H9 (cell line): ENCODE measurements at regions not wholly inside any gene's neighbourhood (a gene's known extent, or its start where the extent isn't known, plus 50 kb on each side); places are given as distances from the start of the nearest gene placed in this dataset.

Experiments used
- DNase-seq: peaks from one replicate; pipeline ENCODE4 v3.0.0-alpha.2; 2017
- H2AFZ ChIP-seq: one replicate; pipeline ENCODE4 v1.6.1; 2013; ENCODE audit warnings: mild to moderate bottlenecking, low read length, control low read depth, moderate library complexity
- H2AK5ac ChIP-seq: 2 replicates; pipeline ENCODE4 v1.6.1; 2013; ENCODE audit warnings: low read length, control low read depth, mixed read lengths; ENCODE audit not compliant: insufficient read length
- H2BK120ac ChIP-seq: one replicate; pipeline ENCODE4 v1.6.1; 2013; ENCODE audit warnings: low read depth, mild to moderate bottlenecking, low read length, control low read depth, inconsistent platforms; ENCODE audit not compliant: poor library complexity, severe bottlenecking
- H2BK12ac ChIP-seq: 2 replicates; pipeline ENCODE4 v1.6.1; 2013; ENCODE audit warnings: low read length, control low read depth, mixed read lengths, low read depth; ENCODE audit not compliant: insufficient read length
- H2BK15ac ChIP-seq: 2 replicates; pipeline ENCODE4 v1.6.1; 2013; ENCODE audit warnings: low read depth, low read length, control low read depth
- H2BK20ac ChIP-seq: one replicate; pipeline ENCODE4 v1.6.1; 2013; ENCODE audit warnings: low read depth, mild to moderate bottlenecking, low read length, control low read depth, inconsistent platforms; ENCODE audit not compliant: poor library complexity, severe bottlenecking
- H2BK5ac ChIP-seq: 2 replicates; pipeline ENCODE4 v1.6.1; 2013; ENCODE audit warnings: low read length, control low read depth, mixed read lengths; ENCODE audit not compliant: insufficient read length
- H3K14ac ChIP-seq: 2 replicates; pipeline ENCODE4 v1.6.1; 2013; ENCODE audit warnings: low read length, control low read depth; ENCODE audit not compliant: insufficient read depth
- H3K18ac ChIP-seq: 2 replicates; pipeline ENCODE4 v1.6.1; 2013; ENCODE audit warnings: low read depth, mild to moderate bottlenecking, mixed read lengths, low read length, control low read depth; ENCODE audit not compliant: insufficient read length
- H3K23ac ChIP-seq: 2 replicates; pipeline ENCODE4 v1.6.1; 2013; ENCODE audit warnings: low read length, control low read depth, mixed read lengths, low read depth; ENCODE audit not compliant: insufficient read length
- H3K23me2 ChIP-seq: 2 replicates; pipeline ENCODE4 v1.6.1; 2013; ENCODE audit warnings: low read depth, mild to moderate bottlenecking, mixed read lengths, low read length, control low read depth; ENCODE audit not compliant: insufficient read length, poor library complexity, severe bottlenecking
- H3K27ac ChIP-seq: 2 replicates; pipeline ENCODE4 v1.5.1; 2013; ENCODE audit warnings: low read length, control low read depth, mixed read lengths, low read depth; ENCODE audit not compliant: insufficient read length
- H3K27me3 ChIP-seq: 2 replicates; pipeline ENCODE4 v1.6.1; 2013; ENCODE audit warnings: low read length, control low read depth, inconsistent platforms; ENCODE audit not compliant: insufficient read depth
- H3K4ac ChIP-seq: 2 replicates; pipeline ENCODE4 v1.6.1; 2013; ENCODE audit warnings: low read depth, mild to moderate bottlenecking, control low read depth, inconsistent platforms, low read length, moderate library complexity
- H3K4me1 ChIP-seq: 2 replicates; pipeline ENCODE4 v1.6.1; 2013; ENCODE audit warnings: low read length, control low read depth, inconsistent platforms; ENCODE audit not compliant: insufficient read depth
- H3K4me2 ChIP-seq: 2 replicates; pipeline ENCODE4 v1.6.1; 2013; ENCODE audit warnings: low read length, control low read depth, mixed read lengths; ENCODE audit not compliant: insufficient read length, insufficient read depth
- H3K56ac ChIP-seq: 2 replicates; pipeline ENCODE4 v1.6.1; 2013; ENCODE audit warnings: low read depth, mild to moderate bottlenecking, mixed read lengths, low read length, control low read depth; ENCODE audit not compliant: insufficient read length
- H3K79me1 ChIP-seq: 2 replicates; pipeline ENCODE4 v1.6.1; 2013; ENCODE audit warnings: low read depth, mild to moderate bottlenecking, moderate library complexity, low read length, control low read depth, inconsistent platforms; ENCODE audit not compliant: insufficient read depth, poor library complexity, severe bottlenecking
- H3K79me2 ChIP-seq: 2 replicates; pipeline ENCODE4 v1.6.1; 2013; ENCODE audit warnings: low read length, control low read depth, inconsistent platforms; ENCODE audit not compliant: insufficient read depth
- H3K9ac ChIP-seq: 2 replicates; pipeline ENCODE4 v1.6.1; 2013; ENCODE audit warnings: low read length, control low read depth, mixed read lengths; ENCODE audit not compliant: insufficient read length; ENCODE audit errors: extremely low read depth
- H3K9me3 ChIP-seq: one replicate; pipeline ENCODE4 v1.6.1; 2013; ENCODE audit warnings: low read depth, low read length, inconsistent platforms; ENCODE audit not compliant: control insufficient read depth
- H3T11ph ChIP-seq: one replicate; pipeline ENCODE4 v1.6.1; 2013; ENCODE audit warnings: mild to moderate bottlenecking, low read length, control low read depth, inconsistent platforms
- H4K20me1 ChIP-seq: one replicate; pipeline ENCODE4 v1.6.1; 2013; ENCODE audit not compliant: control insufficient read depth, insufficient read length, insufficient read depth
- H4K5ac ChIP-seq: 2 replicates; pipeline ENCODE4 v1.6.1; 2013; ENCODE audit warnings: low read depth, mild to moderate bottlenecking, mixed read lengths, low read length, control low read depth; ENCODE audit not compliant: insufficient read length
- H4K8ac ChIP-seq: replicated peaks from 2 replicates; pipeline ENCODE4 v1.6.1; 2013; ENCODE audit warnings: low read length, control low read depth, mixed read lengths, low read depth; ENCODE audit not compliant: insufficient read length
- H4K91ac ChIP-seq: 2 replicates; pipeline ENCODE4 v1.6.1; 2013; ENCODE audit warnings: low read depth, mild to moderate bottlenecking, moderate library complexity, mixed read lengths, low read length, control low read depth; ENCODE audit not compliant: insufficient read length
- H3K27ac Mint-ChIP-seq, 3 experiments: 2 replicates in 2 of 3; 3 replicates in 1 of 3; pipeline ENCODE4 v1.8.0; 2020 to 2021; ENCODE audit warnings: mixed read lengths in 3 of 3, mild to moderate bottlenecking in 1 of 3, moderate library complexity in 1 of 3
- H3K27me3 Mint-ChIP-seq: 2 replicates; pipeline ENCODE4 v1.8.0; 2021; ENCODE audit warnings: low read depth, mild to moderate bottlenecking, moderate library complexity, mixed read lengths
- H3K36me3 Mint-ChIP-seq, 3 experiments: 2 replicates in 2 of 3; 3 replicates in 1 of 3; pipeline ENCODE4 v1.8.0; 2020 to 2021; ENCODE audit warnings: low read depth in 3 of 3, mixed read lengths in 3 of 3; ENCODE audit not compliant: insufficient read depth in 1 of 3
- H3K4me1 Mint-ChIP-seq, 2 experiments: 2 replicates each; pipeline ENCODE4 v1.8.0; 2020; ENCODE audit warnings: mixed read lengths in 2 of 2
- H3K4me3 Mint-ChIP-seq, 2 experiments: 2 replicates in 1 of 2; 3 replicates in 1 of 2; pipeline ENCODE4 v1.8.0; 2020 to 2021; ENCODE audit warnings: mild to moderate bottlenecking in 2 of 2, mixed read lengths in 2 of 2, moderate library complexity in 1 of 2
- H3K9me3 Mint-ChIP-seq, 2 experiments: 2 replicates in 1 of 2; 3 replicates in 1 of 2; pipeline ENCODE4 v1.8.0; 2020; ENCODE audit warnings: mild to moderate bottlenecking in 2 of 2, mixed read lengths in 2 of 2, moderate library complexity in 1 of 2
- CTCF ChIP-seq: fragments of 200-600 bp; sonication (generic); conservative IDR thresholded peaks from 3 replicates; pipeline ENCODE4 v1.8.0; 2021; ENCODE audit warnings: antibody characterized with exemption, mild to moderate bottlenecking
- WGBS: extraction: QIAGEN DNeasy Blood & Tissue Kit; methylation state at CpG from one replicate; pipeline ENCODE4 v1.1.7; 2013; ENCODE audit warnings: missing lambda C conversion rate, low lambda C conversion rate, mixed read lengths; ENCODE audit not compliant: insufficient read length; ENCODE audit errors: extremely low coverage; 5-methylcytosine and 5-hydroxymethylcytosine counted together

GRCh38 chr4:182141061-182141460 lies 102.1 kb upstream of the TENM3 start:
- H3K4me2 ChIP-seq = peak overlapping the region; percentile 39
- H3K18ac ChIP-seq = no peak overlapping the region
- H4K20me1 ChIP-seq = no peaks in the 10 kb centered on the region
- H3K9me3 Mint-ChIP-seq = peaks cover 0 to 2% of the 10 kb centered on the region in 2 experiments; a peak in 3 of 5 replicates
- WGBS = no CpG with 5 or more reads among the region's 26 CpGs
- TF ChIP-seq CTCF = no peak
- H3K9ac ChIP-seq = no peak overlapping the region
- H2BK12ac ChIP-seq = no peak overlapping the region
- peaks cover 6% of the 10 kb centered on the region; the same call in 1 of the 2 replicates for H3K4me1 ChIP-seq
- H2BK20ac ChIP-seq = no peak overlapping the region
- peaks cover 32% of the 10 kb centered on the region for H3K27me3 Mint-ChIP-seq
- H3K4me1 Mint-ChIP-seq = peaks cover 41 to 49% of the 10 kb centered on the region in 2 experiments
- no peak overlapping the region for H4K8ac ChIP-seq
- no peak overlapping the region for H2BK15ac ChIP-seq
- peaks cover 24% of the 10 kb centered on the region for H3K23me2 ChIP-seq
- peaks cover 0 to 6% (median 3%) of the 10 kb centered on the region in 3 experiments; a peak in 3 of 7 replicates for H3K36me3 Mint-ChIP-seq
- H2BK5ac ChIP-seq = no peak overlapping the region
- no peak overlapping the region for H3K23ac ChIP-seq
- H4K91ac ChIP-seq = no peak overlapping the region
- H2BK120ac ChIP-seq = no peak overlapping the region
- DNase-seq = peak; percentile 43
- peak overlapping the region; percentile 39 to 95 for H3K4me3 Mint-ChIP-seq
- no peak overlapping the region for H3K27ac Mint-ChIP-seq
- no peak overlapping the region for H3T11ph ChIP-seq
- no peak overlapping the region for H3K14ac ChIP-seq
- no peaks in the 10 kb centered on the region for H3K9me3 ChIP-seq
- no peaks in the 10 kb centered on the region for H3K79me1 ChIP-seq
- H3K27ac ChIP-seq = no peak overlapping the region
- H4K5ac ChIP-seq = no peak overlapping the region
- H3K56ac ChIP-seq = no peak overlapping the region
- no peak overlapping the region for H2AFZ ChIP-seq
- peaks cover 5% of the 10 kb centered on the region; the same call in 1 of the 2 replicates for H3K79me2 ChIP-seq
- peaks cover 4% of the 10 kb centered on the region; the same call in 1 of the 2 replicates for H3K27me3 ChIP-seq
- H2AK5ac ChIP-seq = no peak overlapping the region
- H3K4ac ChIP-seq = no peak overlapping the region
